ENCODE measurements at regions not wholly inside any gene's neighbourhood (a gene's known extent, or its start where the extent isn't known, plus 50 kb on each side); places are given as distances from the start of the nearest gene placed in this dataset.

DNA sequence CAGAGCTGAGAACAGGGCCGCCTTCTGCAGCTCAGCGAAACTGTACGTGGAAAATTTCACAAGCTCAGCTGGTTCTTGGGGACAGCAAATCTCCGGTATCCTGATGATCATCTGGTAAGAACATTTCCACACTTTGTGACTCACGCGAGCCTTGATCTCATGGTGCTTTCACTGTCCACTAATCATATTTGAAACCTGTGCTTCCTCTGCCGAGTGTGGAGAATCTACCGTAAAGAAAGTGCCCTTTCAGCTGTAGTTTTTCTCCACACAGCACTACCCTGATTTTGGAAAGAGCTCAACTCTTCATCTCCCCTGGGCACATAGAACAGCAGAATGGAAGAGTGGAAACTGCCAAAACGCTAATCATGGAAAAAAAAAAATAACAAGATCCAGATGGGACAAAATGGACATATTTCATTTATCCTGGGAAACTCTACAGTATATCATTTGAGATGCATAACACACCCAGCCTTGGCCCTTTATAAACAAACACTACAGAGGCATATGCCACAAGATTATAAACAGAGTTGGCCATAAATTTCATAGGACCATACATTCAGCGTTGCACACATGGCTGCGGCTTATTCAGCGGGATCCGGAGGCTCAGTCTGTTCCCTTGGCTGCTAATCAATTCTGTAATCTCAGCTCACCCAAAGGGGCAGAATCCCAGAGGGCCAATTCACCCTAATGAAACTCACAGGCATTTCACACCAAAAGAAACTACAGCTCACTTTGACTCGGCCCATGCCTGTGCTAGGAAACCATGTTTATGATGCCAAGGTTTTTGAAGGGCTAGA is 434.5 kb downstream of the HDGFL1 start:
- Histone ChIP-seq H3K4me3 (no peak overlapping the region), H3K27ac (peak overlapping the region in 1 of 2 donors; percentile 15), H3K4me1 (replicated peaks in 1 of 2) (peaks cover 0 to 14% of the 10 kb centered on the region in 2 donors)
- 0 to 100% (median 86%) methylated on average over 4 to 12 of the region's 14 CpGs; no CpG with 5 or more reads in 1 of the 10 experiments for WGBS, 10 experiments
- in situ Hi-C loops (cut with MboI; ENCODE audit: low pct_unique_long_range_greater_than_20kb in 2 of 9, low sequenced_read_pairs in 9 of 9, unreplicated experiment in 9 of 9) = no loop called here
- ATAC-seq (replicated peaks in 6 of 8) = peak in 3 of 8 experiments; percentile 87 to 93 (median 92)

GRCh38 chr6:23006656-23007055 is 437.3 kb downstream of the HDGFL1 start:
- H3K4me3 ChIP-seq = no peak overlapping the region
- 0 to 100% (median 57%) methylated on average over 1 of the region's 1 CpG; no CpG with 5 or more reads in 1 of the 10 experiments for WGBS, 10 experiments
- in situ Hi-C loops (cut with MboI; ENCODE audit: low pct_unique_long_range_greater_than_20kb in 2 of 9, low sequenced_read_pairs in 9 of 9, unreplicated experiment in 9 of 9) = no loop called here
- H3K4me1 ChIP-seq (replicated peaks in 1 of 2) = peaks cover 0 to 17% of the 10 kb centered on the region in 2 donors
- no peak overlapping the region for H3K27ac ChIP-seq
- no peak for ATAC-seq (replicated peaks in 6 of 8)

DNA sequence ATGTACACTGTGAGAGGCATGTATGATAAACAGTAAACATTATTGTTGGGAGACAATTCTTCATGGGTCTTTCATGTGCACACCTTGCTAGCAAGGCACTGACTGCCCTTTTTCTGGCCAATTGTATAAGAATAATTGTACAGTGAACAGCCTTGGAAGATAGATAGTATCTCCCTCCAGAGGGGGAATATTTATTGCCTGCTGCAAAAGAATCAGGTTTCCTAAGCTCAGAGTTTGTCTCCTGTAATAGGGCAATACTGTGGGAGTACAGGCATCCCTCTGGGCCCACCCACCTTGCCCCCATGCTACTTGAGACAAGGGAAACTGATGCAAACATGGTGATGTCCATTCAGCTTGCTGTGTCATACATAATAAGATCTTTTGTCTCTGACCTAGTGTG is 442.2 kb downstream of the HDGFL1 start:
- H3K4me3 ChIP-seq = no peak overlapping the region
- H3K27ac ChIP-seq = no peak overlapping the region
- in situ Hi-C loops (cut with MboI; ENCODE audit: low pct_unique_long_range_greater_than_20kb in 2 of 9, low sequenced_read_pairs in 9 of 9, unreplicated experiment in 9 of 9) = no loop called here
- peak in 4 of 8 experiments; percentile 26 to 61 (median 44) for ATAC-seq (replicated peaks in 6 of 8)
- H3K4me1 ChIP-seq (replicated peaks in 1 of 2) = peaks cover 0 to 8% of the 10 kb centered on the region in 2 donors

- in situ Hi-C loops (cut with MboI; ENCODE audit: low pct_unique_long_range_greater_than_20kb in 2 of 9, low sequenced_read_pairs in 9 of 9, unreplicated experiment in 9 of 9) = no loop called here
- peaks cover 0 to 8% of the 10 kb centered on the region in 2 donors for H3K4me1 ChIP-seq (replicated peaks in 1 of 2)
- 5 to 93% (median 52%) methylated on average over 1 to 6 of the region's 6 CpGs; no CpG with 5 or more reads in 1 of the 10 experiments for WGBS, 10 experiments
- H3K27ac ChIP-seq = no peak overlapping the region
- ATAC-seq (replicated peaks in 6 of 8) = peak in 3 of 8 experiments; percentile 71 to 95 (median 91)
- H3K4me3 ChIP-seq = no peak overlapping the region
These were observed 444.4 kb downstream of the HDGFL1 start for GRCh38 chr6:23013776-23014175.

GRCh38 chr6:23016696-23017095 is 447.3 kb downstream of the HDGFL1 start:
- in situ Hi-C loops (cut with MboI; ENCODE audit: low pct_unique_long_range_greater_than_20kb in 2 of 9, low sequenced_read_pairs in 9 of 9, unreplicated experiment in 9 of 9) = no loop called here
- no peak overlapping the region for H3K27ac ChIP-seq
- ATAC-seq (replicated peaks in 6 of 8) = no peak
- WGBS, 10 experiments = 25 to 100% (median 92%) methylated on average over 2 of the region's 2 CpGs; no CpG with 5 or more reads in 1 of the 10 experiments
- H3K4me3 ChIP-seq = no peak overlapping the region
- H3K4me1 ChIP-seq (replicated peaks in 1 of 2) = peaks cover 0 to 4% of the 10 kb centered on the region in 2 donors

- H3K27ac ChIP-seq = no peak overlapping the region
- no peaks in the 10 kb centered on the region for H3K4me1 ChIP-seq (replicated peaks in 1 of 2)
- in situ Hi-C loops (cut with MboI; ENCODE audit: low pct_unique_long_range_greater_than_20kb in 2 of 9, low sequenced_read_pairs in 9 of 9, unreplicated experiment in 9 of 9) = no loop called here
- no peak for ATAC-seq (replicated peaks in 6 of 8)
- no peak overlapping the region for H3K4me3 ChIP-seq
These were observed 452.1 kb downstream of the HDGFL1 start for GRCh38 chr6:23021487-23021886.

DNA sequence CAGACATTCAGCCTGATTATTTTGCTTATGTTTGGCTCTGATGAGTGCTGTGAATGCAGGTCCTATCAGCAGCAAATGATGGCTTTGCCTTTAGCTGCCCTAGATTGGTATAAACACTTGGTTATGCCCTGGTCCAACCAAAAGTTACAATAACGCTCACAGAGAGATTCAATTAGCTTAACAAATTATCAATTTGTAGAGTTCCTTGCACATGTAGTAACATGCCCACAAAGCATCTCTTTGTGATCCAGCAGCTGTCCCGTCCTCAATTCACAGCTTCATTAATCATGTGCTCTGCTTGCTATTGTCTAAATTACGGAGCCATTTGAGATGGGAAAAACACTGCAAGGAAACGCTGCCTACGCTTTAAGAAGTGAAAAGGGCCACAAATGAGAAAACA is 457.9 kb downstream of the HDGFL1 start:
- in situ Hi-C loops (cut with MboI; ENCODE audit: low pct_unique_long_range_greater_than_20kb in 2 of 9, low sequenced_read_pairs in 9 of 9, unreplicated experiment in 9 of 9) = no loop called here
- Histone ChIP-seq H3K4me3 (no peak overlapping the region), H3K4me1 (replicated peaks in 1 of 2) (peaks cover 5 to 13% of the 10 kb centered on the region in 2 donors), H3K27ac (peak overlapping the region; percentile 21 to 28)
- peak in 5 of 8 experiments; percentile 95 to 97 (median 96) for ATAC-seq (replicated peaks in 6 of 8)
- 0 to 100% (median 10%) methylated on average over 1 to 5 of the region's 5 CpGs; no CpG with 5 or more reads in 1 of the 10 experiments for WGBS, 10 experiments

DNA sequence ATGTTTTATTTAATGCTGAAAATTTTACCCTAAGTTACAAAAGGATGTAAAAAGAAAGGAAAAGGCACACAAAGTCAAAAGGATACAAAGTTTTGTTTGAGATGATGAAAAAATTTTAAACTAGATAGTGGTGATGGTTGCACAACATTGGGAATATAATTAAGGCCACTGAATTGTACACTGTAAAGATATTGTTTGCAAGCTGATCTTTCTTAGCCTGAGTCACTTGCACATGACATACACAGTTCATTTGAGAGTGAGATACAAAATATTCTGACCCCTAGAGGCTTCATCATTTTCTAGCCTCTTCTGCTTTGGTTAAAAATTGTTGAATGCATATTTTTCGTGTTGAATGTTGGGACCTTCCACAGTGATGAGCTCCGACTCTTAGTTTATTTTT is 462.6 kb downstream of the HDGFL1 start:
- WGBS, 10 experiments = 23 to 100% (median 82%) methylated on average over 1 to 2 of the region's 2 CpGs; no CpG with 5 or more reads in 2 of the 10 experiments
- H3K27ac ChIP-seq = no peak overlapping the region
- H3K4me3 ChIP-seq = no peak overlapping the region
- in situ Hi-C loops (cut with MboI; ENCODE audit: low pct_unique_long_range_greater_than_20kb in 2 of 9, low sequenced_read_pairs in 9 of 9, unreplicated experiment in 9 of 9) = no loop called here
- peaks cover 5 to 11% of the 10 kb centered on the region in 2 donors for H3K4me1 ChIP-seq (replicated peaks in 1 of 2)
- ATAC-seq (replicated peaks in 6 of 8) = no peak

DNA sequence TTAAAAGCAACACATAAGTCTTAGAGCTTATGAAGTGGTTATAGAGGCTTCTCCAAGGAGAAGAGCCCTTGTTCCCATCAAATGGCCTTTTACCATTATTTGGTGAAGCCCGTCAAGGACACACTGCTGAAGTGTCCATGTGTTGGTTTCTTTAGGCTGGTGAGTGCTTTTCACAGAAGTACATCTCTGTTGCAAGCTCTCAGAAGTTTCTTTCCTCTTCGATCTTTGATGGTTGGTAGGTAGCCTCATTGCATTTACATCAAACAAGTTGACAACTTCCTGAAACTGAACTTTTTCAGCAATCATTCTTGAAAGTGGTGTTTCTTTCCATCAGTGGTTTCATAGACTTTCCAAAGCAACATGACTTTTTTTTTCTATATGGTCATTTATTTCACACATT is 465.6 kb downstream of the HDGFL1 start:
- 5 to 100% (median 81%) methylated on average over 1 to 2 of the region's 2 CpGs; no CpG with 5 or more reads in 2 of the 10 experiments for WGBS, 10 experiments
- H3K27ac ChIP-seq = no peak overlapping the region
- no peaks in the 10 kb centered on the region for H3K4me1 ChIP-seq (replicated peaks in 1 of 2)
- in situ Hi-C loops (cut with MboI; ENCODE audit: low pct_unique_long_range_greater_than_20kb in 2 of 9, low sequenced_read_pairs in 9 of 9, unreplicated experiment in 9 of 9) = no loop called here
- no peak overlapping the region for H3K4me3 ChIP-seq
- no peak for ATAC-seq (replicated peaks in 6 of 8)

- Histone ChIP-seq H3K27ac (no peak overlapping the region), H3K4me3 (no peak overlapping the region), H3K4me1 (replicated peaks in 1 of 2) (no peaks in the 10 kb centered on the region)
- in situ Hi-C loops (cut with MboI; ENCODE audit: low pct_unique_long_range_greater_than_20kb in 2 of 9, low sequenced_read_pairs in 9 of 9, unreplicated experiment in 9 of 9) = no loop called here
- WGBS, 10 experiments = 20 to 95% (median 84%) methylated on average over 2 to 4 of the region's 4 CpGs; no CpG with 5 or more reads in 2 of the 10 experiments
- ATAC-seq (replicated peaks in 6 of 8) = no peak
These were observed 467.1 kb downstream of the HDGFL1 start for GRCh38 chr6:23036406-23036983.

DNA sequence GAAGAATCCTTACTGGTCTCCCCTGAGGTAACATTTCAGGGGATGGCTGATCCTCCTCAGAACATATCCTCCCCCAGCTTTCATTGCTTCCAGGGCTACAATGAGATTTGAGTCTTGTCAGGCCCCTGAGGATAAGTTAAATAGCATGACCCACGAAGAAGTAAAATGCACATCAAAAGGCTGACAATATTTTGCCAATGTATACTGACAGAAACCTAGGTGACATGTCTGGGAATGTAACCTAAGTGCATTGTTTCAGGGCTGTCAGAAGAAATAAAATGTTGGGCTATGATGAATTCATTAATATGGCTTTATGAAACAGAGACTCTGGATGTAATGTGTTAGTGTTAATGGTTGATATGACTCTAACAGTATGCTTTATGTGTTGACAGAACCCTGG is 471.5 kb downstream of the HDGFL1 start:
- in situ Hi-C loops (cut with MboI; ENCODE audit: low pct_unique_long_range_greater_than_20kb in 2 of 9, low sequenced_read_pairs in 9 of 9, unreplicated experiment in 9 of 9) = no loop called here
- 0 to 86% (median 0%) methylated on average over 1 of the region's 1 CpG; no CpG with 5 or more reads in 5 of the 10 experiments for WGBS, 10 experiments
- Histone ChIP-seq H3K4me3 (no peak overlapping the region), H3K4me1 (replicated peaks in 1 of 2) (peaks cover 6 to 11% of the 10 kb centered on the region in 2 donors), H3K27ac (no peak overlapping the region)
- no peak for ATAC-seq (replicated peaks in 6 of 8)

- in situ Hi-C loops (cut with MboI; ENCODE audit: low pct_unique_long_range_greater_than_20kb in 2 of 9, low sequenced_read_pairs in 9 of 9, unreplicated experiment in 9 of 9) = no loop called here
- ATAC-seq (replicated peaks in 6 of 8) = no peak
- H3K4me3 ChIP-seq = no peak overlapping the region
- no peak overlapping the region for H3K27ac ChIP-seq
- peaks cover 6 to 11% of the 10 kb centered on the region in 2 donors for H3K4me1 ChIP-seq (replicated peaks in 1 of 2)
These were observed 475.9 kb downstream of the HDGFL1 start for GRCh38 chr6:23045280-23045679.

DNA sequence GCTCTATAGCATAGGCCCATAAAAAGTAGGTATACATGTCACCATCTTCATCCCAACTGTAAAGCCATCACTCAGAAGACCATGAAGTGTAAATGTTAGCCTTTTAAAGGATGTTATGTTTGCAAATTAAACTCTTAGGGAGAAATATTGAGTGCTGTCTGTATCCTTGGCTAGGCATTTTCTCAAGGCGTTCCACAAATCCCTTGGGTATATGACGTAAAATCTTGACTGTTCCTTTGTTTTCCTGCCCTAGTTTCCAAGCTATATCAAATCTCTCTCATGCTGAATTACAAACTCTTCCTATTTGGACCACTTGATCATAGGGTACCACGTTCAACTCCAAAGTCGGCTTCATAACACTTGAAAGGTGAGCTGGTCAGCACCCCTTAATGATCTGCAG is 486.2 kb downstream of the HDGFL1 start:
- 0 to 100% (median 82%) methylated on average over 1 to 4 of the region's 4 CpGs for WGBS, 10 experiments
- no peaks in the 10 kb centered on the region for H3K4me1 ChIP-seq (replicated peaks in 1 of 2)
- H3K4me3 ChIP-seq = no peak overlapping the region
- no peak for ATAC-seq (replicated peaks in 6 of 8)
- H3K27ac ChIP-seq = no peak overlapping the region
- in situ Hi-C loops (cut with MboI; ENCODE audit: low pct_unique_long_range_greater_than_20kb in 2 of 9, low sequenced_read_pairs in 9 of 9, unreplicated experiment in 9 of 9) = no loop called here

- ATAC-seq (replicated peaks in 6 of 8) = no peak
- Histone ChIP-seq H3K27ac (no peak overlapping the region), H3K4me1 (replicated peaks in 1 of 2) (no peaks in the 10 kb centered on the region), H3K4me3 (no peak overlapping the region)
- in situ Hi-C loops (cut with MboI; ENCODE audit: low pct_unique_long_range_greater_than_20kb in 2 of 9, low sequenced_read_pairs in 9 of 9, unreplicated experiment in 9 of 9) = no loop called here
- 16 to 100% (median 71%) methylated on average over 1 to 2 of the region's 2 CpGs for WGBS, 10 experiments
These were observed 504.5 kb downstream of the HDGFL1 start for GRCh38 chr6:23073821-23074220.

Measured in motor neuron (in vitro differentiated cells).